Transverse colon (tissue), 4 donors: ENCODE measurements at regions not wholly inside any gene's neighbourhood (a gene's known extent, or its start where the extent isn't known, plus 50 kb on each side); places are given as distances from the start of the nearest gene placed in this dataset.

Source experiments
- CTCF ChIP-seq, 5 experiments: fragments of 200-600 bp in 3 of 5; fragments of 450-650 bp in 2 of 5; sonication (generic) in 3 of 5; IDR thresholded peaks; 1 replicate in 2 of 5; 2 replicates in 3 of 5; pipeline ENCODE4 v1.5.1; 2016 to 2017; ENCODE audit warnings: antibody characterized with exemption in 5 of 5, inconsistent platforms in 3 of 5, mild to moderate bottlenecking in 2 of 5, moderate library complexity in 1 of 5
- EP300 ChIP-seq: sonication (generic); formaldehyde crosslinking; IDR thresholded peaks from one replicate; pipeline ENCODE4 v1.6.1; 2017; ENCODE audit warnings: antibody characterized with exemption, low read depth
- POLR2A ChIP-seq: fragments of 450-650 bp; IDR thresholded peaks from one replicate; pipeline ENCODE4 v1.6.1; 2016; ENCODE audit warnings: antibody characterized with exemption, mild to moderate bottlenecking, moderate library complexity
- POLR2AphosphoS5 ChIP-seq, 3 donors: sonication (generic); formaldehyde crosslinking; IDR thresholded peaks; one replicate each; pipeline ENCODE4 v1.6.1; 2016; ENCODE audit warnings: antibody characterized with exemption in 3 of 3

GRCh38 chr13:34044041-34044440, 226.1 kb downstream of the RFC3 start:
- no peak for TF ChIP-seq POLR2A
- TF ChIP-seq EP300: no peak
- no peak for TF ChIP-seq POLR2AphosphoS5 (IDR thresholded peaks at IDR 0.05)
- no peak for TF ChIP-seq CTCF (IDR thresholded peaks at IDR 0.05)
